HG02938 (cell line): ENCODE measurements at regions not wholly inside any gene's neighbourhood (a gene's known extent, or its start where the extent isn't known, plus 50 kb on each side); places are given as distances from the start of the nearest gene placed in this dataset.

Experiments
- ATAC-seq: cut with Tn5 transposase; IDR thresholded peaks from one replicate; pipeline ENCODE4 v1.9.1; 2021; ENCODE audit warnings: mild to moderate bottlenecking, moderate library complexity; ENCODE audit not compliant: unreplicated experiment

DNA sequence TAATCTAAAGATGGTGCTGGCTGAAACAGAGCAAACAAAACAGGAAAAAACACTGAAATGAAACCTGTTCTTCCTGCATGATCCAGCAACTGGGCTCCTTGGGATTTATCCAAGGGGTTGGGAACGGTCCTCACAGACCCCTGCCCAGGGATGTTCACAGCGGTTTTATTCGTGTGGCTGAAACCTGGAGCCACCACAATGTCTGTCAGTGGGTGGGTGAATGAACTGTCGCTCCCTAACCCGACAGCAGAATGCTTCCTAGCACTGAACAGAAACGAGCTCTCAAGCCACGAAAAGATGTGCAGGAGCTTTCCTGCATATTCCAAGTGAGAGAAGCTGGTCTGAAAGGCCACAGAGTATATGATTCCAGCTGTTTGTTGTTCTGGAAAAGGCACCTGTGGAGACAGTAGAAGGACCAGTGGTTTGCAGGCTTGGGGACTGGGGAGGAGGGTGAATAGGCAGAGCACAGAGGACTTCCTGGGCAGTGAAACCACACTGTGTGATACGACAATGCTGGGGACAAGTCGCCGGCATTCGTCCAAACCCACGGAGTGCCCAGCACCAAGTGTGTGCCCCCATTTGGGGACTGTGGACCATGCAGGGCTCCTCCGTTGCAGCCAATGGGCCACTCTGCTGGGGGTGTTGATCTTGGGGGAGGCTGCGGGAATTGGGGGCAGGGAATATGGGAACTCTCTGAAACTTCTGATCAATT, 73.9 kb downstream of the TEX29 start:
- no peak for ATAC-seq

DNA sequence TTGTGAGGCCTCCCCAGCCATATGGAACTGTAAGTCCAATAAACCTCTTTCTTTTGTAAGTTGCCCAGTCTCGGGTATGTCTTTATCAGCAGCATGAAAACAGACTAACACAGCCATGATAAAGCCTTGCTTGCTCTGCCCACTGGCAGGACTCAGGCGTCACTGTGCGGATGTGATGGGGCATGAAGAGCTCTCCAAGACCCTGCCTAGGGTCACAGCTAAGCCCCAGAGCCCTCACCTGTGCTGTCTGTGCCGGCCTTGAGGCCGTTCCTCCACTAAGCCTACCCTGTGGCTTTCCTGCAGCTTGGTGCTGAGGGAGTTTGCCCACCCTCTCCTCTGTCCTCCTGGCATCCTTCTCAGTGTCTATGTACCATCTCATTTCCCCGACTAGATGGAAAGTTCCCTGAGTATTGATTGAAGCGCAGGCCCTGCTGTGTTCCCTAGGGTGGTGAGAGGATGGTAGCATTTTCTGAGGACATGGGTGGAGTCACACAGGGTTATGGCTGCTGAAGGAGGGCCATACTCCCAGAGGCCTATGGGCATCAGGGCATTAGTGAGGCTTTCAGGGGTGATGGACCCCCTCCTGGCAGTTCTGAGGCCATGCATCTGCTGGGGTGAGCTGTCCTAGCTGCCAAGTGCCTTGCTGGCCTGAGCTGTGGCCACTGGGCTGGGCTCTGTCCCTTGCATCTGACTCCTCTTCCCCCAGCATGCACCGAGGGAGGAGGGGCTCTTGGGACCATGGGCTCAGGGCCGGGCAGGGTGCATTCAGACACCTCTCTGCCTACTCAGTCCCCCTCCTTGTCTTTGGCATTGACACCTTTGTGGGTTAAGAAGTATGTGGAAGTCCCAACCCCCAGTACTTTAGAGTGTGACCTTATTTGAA, 75.3 kb downstream of the TEX29 start:
- no peak for ATAC-seq

DNA sequence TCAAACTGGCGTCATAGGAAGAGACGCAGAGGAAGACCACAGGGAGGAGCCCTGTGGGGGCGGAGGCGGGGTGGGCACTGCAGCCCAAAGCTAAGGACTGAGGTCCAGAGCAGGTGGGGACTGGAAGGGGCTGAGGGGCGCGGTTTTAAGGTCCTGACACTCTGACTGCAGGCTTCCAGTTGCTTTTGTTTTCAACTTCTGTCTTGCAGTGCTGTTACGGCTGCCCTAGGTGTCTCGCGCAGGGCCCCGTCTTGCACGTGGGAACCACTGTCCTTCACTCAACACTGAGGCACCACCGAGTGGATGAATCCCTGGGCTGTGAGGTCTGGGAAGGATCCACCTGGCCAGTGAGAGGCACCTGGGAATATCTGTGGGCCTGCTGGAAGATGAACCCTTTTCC, 76.0 kb downstream of the TEX29 start:
- no peak for ATAC-seq

DNA sequence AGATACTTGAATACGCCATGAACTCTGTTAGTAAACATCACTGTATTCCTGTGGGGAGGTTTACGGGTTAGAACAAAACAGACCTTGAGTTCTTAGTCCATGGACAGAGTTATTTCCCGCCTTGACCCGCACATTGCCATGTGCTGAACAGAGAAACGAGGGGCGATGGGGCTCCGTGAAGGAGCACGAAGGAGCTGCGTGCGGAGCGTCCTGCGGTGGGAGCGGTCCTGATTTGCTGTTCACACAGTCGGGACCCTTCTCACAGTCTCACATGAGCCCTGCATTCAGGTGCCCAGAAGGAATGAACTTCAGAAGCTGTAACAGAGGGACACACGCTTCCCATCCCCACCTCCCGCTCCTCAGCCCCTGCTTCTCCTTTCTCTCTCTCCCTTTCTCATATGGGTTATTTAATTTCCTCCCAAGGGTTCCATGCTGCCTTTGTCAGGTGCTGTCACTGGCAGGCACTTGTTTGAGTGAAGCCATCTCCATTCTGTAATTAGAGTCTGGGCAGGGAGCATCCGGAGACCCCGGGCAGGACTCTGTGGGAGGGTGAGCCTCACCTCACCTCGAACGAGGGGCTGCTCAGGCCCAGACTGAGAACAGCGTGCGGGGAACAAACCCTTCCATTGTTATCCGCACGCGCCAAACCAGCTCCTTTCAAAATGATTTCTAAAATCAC, 76.9 kb downstream of the TEX29 start:
- no peak for ATAC-seq

DNA sequence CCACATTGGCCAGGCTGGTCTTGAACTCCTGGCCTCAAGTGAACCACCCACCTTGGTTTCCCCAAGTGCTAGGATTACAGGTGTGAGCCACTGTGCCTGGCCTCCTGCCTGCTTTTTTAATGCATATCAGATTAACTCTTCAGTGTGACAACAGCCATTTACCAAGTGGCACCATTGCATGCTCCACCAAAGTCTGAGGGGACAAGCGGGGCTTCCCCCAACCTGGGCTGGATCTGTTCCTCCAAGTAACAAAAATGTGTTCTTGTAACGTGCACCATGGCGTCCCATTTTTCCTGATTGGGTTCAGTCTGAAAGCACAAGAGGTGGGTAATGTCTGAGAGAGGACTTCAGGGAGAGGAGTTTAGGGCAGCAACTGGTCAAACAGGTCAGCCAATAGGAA, 77.8 kb downstream of the TEX29 start:
- no peak for ATAC-seq

DNA sequence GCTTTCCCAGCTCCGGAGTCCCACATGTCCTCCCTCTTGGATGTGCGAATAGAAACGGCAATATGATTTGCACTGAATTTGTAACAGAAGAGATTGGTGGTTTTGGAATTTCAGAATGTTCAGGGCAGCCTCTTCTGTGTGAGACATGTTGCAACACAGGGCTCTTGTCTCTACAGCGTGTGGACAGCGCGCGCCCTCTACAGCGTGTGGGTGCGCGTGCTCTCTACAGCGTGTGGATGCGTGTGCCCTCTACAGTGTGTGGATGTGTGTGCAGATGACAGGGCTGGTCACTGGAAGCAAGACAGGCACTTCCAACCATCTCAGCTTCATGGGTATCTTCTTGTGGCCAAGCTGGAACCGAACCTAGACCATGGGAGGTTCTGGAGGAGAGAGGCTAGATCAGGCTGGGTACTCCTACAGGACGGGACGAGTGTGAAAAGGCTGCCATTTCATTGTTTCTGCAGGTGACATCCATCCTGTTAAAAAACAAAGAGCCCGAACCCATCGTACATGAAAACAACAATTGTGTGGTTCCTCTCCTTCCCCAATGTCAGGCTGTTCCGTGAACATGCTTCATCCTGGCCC, 78.4 kb downstream of the TEX29 start:
- no peak for ATAC-seq

DNA sequence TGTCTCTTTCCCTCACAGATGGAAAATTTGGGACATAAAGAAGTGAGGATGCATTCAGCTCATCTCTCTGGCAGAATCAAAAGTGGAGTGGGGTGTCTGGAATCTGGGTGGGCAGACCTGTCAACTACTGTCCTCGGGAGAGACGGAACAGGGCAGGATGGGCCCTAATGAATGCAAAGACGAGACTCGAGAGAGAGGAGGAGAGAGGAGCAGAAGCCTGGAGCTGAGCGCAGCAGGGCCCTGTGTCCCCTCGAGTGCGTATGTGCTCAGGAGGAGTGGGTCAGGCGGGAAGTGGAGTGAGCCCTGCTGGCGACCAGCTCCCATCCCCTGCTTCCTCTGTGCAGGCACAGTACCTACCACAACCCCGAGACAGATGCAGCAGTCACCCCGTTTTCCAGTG, 78.9 kb downstream of the TEX29 start:
- ATAC-seq: no peak

DNA sequence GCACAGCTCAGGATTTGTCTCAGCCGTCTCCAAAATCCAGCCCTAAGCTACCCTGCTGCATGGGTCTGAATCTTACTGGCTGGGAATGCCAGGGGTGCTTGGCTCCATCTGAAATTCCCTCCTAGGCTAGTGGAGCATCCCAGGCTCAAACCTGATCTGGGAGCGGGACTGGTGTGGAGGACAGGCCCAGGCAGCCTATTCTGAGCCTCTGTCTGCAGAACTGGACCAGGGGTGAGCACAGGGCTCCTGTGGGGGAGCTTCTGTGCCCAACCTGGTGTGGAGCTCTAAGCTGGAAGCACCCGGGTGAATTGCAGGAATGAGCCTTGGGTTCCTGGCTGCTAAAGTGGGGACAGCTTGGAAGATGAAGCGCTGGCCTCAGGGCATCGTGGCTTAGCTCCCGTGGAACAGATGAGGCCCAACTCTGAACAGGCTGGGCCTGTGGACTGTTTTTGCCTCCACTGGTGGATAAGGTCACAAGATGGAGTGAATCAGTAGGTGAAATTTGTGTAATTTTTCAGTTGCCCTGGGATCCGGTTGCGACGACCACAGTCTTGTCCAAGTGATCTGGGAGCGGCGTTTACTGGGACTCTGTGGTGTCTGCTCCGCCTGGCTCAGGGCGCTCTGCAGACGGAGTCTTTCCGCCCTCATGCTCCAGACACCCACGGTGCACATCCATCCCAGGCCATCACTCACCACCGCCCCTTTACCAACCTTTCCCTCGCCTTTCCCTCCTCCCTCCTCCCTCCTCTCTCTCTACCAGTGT, 79.5 kb downstream of the TEX29 start:
- no peak for ATAC-seq

DNA sequence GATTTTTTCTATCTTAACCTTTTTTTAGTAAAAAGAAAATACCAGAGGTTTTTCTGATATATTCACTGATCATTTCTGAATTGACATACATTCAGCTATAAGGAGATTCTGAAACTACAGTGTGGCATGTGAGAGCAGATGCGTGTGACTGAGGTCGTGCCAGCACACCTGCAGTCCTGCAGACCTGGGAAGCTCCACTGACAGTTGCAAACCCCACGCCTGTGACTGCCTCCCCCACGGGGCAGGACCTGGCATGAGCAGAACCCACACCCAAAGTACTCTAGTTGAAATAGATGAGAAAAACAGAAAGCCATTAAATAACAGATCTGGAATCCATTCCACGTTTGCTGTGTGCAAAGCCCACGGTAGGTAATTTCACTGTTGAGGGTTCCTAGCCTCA, 80.7 kb downstream of the TEX29 start:
- no peak for ATAC-seq

DNA sequence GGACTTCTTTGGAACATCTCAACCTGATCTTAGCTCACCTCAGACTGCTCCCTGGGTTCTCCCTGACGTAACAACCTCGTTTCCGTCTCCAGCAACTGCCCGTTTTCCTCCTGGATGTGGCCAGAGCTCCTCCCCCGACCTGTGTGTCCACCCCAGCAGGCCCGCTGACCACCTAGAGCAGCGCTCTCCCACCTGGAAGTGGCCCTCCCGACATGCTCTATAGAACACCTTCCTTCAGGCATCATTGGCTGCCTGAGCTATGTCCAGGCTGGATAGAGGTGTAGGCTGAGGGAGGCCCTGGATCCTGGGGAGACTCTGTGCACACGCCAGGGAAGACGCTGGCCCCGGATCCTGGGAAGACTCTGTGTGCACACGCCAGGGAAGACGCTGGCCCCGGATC, 81.3 kb downstream of the TEX29 start:
- no peak for ATAC-seq

DNA sequence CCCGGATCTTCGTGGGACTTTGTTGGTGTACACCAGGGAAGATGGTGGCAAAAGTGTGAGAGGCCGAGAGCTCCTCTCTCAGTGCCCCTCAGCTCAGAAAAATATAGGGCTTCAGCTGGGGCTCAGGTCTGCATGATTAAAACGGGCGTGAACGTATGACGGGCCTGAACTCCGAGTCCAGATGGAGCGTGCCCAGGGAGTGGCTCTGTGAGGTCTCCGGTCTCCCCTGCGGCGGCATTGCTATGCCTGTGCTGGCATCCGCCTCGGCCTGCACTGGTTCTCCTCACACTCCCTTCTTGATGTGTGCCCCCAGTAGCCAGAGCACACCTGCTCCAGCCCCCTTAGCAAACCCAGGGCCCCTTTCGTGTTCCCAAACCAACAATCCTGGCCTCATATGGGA, 82.0 kb downstream of the TEX29 start:
- ATAC-seq: no peak

DNA sequence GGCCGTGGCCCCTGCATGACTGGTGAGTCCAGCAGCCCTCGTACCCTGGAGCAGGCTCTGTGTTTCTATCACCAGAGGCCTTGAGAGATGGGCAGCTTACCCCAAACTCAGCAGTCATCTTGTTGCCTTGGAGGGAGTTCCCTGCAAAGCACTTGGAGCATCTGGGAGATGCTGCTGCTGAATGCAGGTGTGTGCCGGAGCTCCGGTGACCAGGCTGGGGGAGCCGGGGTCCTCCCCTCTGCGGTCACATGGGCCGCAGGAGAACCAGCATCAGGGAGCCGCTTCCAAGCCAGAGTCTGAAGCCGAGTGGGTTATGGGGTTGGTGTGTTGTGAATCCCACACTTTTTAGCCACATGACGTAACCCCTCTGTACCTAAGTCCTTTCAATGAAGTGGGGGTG, 82.8 kb downstream of the TEX29 start:
- ATAC-seq: no peak

DNA sequence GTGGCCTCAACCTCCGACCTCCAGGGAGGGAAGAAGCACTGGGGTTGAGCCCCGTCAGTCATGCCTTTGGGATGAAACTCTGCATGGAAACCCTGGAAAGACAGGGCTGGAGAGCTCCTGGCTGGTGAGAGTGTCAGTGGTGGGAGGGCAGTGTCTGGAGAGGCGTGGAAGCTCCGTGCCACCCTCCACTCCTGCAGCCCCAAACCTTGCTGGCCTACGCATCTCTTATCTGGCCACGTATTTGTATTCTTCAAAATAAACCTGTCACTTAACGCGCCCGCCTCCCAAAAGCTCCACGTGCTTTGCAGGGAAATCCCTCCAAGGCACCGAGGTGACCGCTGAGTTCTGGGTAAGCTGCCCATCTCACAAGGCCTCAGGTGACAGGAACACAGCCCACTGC, 84.3 kb downstream of the TEX29 start:
- ATAC-seq: no peak

DNA sequence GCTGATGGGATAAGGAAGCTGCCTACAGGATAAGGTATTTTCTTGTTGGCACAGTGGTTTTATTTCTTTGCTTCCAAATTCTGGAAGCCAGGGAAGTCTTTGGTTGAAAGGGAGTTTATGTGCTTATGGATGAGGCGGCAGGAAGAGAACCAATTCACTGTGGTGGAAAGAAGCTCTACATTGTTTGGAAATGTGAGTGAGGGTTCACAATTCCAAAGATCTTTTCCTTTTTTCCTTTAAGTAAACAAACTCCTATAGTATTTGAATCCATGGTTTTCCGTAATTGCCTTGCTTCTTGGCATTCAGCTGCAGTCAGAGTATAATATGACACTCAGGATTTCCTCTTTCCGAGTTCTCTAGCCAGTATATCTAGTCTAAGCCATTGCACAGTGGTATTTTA, 86.2 kb downstream of the TEX29 start:
- ATAC-seq: no peak

DNA sequence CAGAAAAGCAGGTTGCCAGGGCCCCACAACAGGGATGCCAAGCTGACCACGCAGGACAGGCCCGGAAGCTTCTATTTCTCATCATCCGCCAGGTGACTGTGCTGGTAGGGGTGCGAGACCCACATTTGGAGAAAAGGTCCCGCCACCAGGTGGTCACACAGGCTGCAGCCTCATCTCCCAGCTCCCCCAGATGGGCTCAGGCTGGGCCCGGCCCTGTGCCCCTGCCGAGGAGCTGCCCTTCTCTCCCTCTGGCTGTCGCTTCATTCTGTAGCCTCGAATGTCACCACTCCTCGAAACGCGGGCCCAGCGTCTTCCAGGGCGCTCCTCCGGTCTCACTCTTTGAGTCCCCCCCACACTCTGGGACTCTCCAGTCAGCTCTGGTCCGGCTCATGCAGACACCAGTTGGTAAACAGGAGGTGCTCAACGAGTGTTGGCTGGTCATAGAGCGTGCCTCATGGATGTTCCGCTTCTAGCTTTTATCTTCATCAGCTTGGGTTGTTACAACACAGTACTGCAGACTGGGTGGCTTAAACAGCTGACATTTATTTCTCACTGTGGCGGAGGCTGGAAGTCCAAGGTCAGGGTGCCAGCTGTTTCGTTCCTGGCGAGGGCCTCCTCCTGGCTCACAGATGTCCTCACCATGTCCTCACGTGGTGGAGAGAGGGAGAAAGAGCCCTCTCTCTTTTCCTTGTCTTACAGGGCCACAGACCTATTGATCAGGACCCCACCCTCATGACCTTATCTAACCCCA, 87.1 kb downstream of the TEX29 start:
- no peak for ATAC-seq

DNA sequence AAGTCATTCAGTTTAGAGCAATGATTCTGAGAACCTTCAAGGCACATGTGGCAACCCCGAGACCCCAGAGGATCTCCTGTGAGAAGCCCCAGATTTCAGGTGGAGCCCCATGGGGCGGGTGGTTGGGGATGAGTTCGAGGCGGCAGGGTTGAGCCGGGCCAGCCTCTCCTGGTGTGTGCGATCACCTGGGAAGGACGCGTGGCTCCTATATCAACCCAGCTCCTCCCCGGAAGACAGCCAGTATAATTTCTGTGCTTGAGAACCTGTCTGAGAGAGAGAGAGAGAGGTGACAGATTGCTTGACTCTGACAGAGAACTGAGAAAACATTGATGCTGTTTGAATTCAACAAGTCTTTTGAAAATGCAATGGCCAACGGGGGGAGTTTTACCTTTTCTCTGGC, 89.0 kb downstream of the TEX29 start:
- ATAC-seq: no peak

DNA sequence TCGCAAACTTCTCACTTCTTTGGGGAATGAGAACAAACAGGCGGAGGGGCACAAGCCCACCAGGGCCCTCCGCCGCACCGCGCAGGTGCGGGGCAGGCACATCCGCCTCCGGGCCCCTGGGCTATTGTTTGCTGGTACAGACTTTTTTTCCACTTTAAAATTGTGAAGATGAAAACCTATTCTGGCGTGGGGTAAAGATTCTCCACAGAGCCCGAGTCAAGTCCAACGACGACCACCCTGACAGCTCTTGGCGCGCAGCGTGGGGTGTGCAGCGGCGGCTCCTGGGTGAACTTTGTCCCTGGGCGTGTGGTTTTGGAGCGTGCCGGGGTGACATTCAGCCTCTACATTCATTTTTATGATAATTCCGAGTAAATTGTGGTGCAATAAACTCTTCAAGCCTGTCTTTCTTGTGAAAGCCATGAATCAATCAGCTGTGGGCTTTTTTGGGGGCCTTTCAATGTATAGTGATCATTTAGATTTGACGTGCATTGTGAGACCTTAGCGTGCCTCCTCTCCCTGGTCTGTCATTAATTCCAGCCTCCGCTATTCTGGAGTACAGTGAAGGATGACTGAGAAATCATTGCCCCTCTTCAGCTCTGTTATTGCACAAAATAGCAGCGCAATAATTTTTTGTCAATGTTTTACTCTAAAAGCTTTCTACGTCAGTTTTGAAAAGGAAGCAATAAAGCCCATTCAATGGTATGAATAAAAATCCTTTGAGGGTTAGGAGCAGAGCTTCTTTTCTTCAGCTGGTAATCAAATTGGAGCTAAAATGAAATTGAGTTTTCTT, 90.0 kb downstream of the TEX29 start:
- no peak for ATAC-seq

DNA sequence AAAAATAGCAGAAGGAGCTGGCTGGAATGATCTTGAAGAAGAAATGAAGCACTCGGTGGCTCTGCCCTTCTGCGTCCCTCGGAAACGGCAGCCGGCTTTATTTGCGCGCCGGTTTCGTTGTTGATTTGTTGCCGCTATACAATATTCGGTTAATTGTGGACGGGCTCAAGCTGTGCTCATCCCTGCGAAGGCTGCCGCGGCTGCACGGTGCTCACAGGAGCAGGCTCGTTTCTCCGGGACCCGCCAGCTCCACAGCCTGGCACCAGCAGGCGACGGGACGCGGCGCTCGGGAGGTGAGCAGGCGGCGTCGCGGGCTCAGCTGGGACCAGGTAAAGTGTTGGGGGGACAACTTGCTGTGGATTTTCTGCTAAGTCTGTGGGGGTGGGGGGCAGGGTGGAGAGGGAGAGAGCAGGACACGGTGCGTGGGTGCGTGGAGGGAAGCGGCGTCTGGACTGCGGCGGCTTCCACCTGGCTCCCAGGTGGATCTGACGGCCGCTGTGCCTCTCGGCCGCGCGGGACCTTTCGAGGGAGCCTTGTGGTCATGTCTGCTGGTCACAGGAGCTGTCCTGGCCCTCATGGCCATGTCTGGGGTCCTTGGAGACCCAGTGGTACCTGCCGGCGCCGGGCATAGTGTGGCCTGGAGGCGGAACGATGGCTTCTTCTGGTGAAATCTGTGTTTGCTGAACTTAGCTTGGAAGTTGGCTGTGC, 90.9 kb downstream of the TEX29 start:
- ATAC-seq: no peak
